GM12878 (cell line): ENCODE measurements at regions not wholly inside any gene's neighbourhood (a gene's known extent, or its start where the extent isn't known, plus 50 kb on each side); places are given as distances from the start of the nearest gene placed in this dataset.

Experiments
- ATAC-seq: fragments of 200-7000 bp; cut with Tn5 transposase; 3 replicates; pipeline ENCODE4 v1.9.1; 2020; ENCODE audit warnings: mild to moderate bottlenecking, moderate library complexity
- BruUV-seq: library from RNA; stranded (reverse); fragments of 400-500 nt; replicated peaks from 2 replicates; lab custom pipeline; 2021; lab: Mats Ljungman, UMichigan
- CTCF ChIA-PET: fragments of 300-600 bp; sonication (Branson Sonifier 250); formaldehyde crosslinking; extraction: SDS; loops from one replicate; lab custom pipeline; 2021; ENCODE audit warnings: inconsistent platforms; lab: Yijun Ruan, JAX
- POLR2A ChIA-PET: fragments of 350-600 bp; formaldehyde crosslinking; extraction: SDS; loops from one replicate; lab custom pipeline; 2021; ENCODE audit warnings: inconsistent platforms; lab: Charles Lee
- RAD21 ChIA-PET: fragments of 300-600 bp; sonication (Branson Sonifier 250); formaldehyde crosslinking; loops from one replicate; lab custom pipeline; 2023; ENCODE audit warnings: antibody characterized with exemption; ENCODE audit not compliant: unreplicated experiment; lab: Charles Lee
- SMC1A ChIA-PET: fragments of 300-600 bp; sonication (Branson Sonifier 250); formaldehyde crosslinking; loops from one replicate; lab custom pipeline; 2023; ENCODE audit not compliant: unreplicated experiment, uncharacterized antibody; lab: Charles Lee
- DNase-seq: peaks from one replicate; pipeline ENCODE4 v3.0.0-alpha.2; 2011; ENCODE audit warnings: low read depth, low spot score
- FAIRE-seq: peaks from 3 replicates; lab custom pipeline; 2011; peaks lifted over from hg19 to GRCh38; lab: Jason Lieb, UNC
- H2AFZ ChIP-seq: 2 replicates; pipeline ENCODE4 v1.6.0; 2011; ENCODE audit warnings: low read depth, low read length, control low read depth; ENCODE audit not compliant: control insufficient read depth
- H3K27ac ChIP-seq: 2 replicates; pipeline ENCODE4 v1.5.1; 2011; ENCODE audit warnings: control low read depth; ENCODE audit not compliant: control insufficient read depth, insufficient read depth
- H3K27me3 ChIP-seq, 2 experiments: replicated peaks in 1 of 2; 2 replicates each; pipeline versions ENCODE4 v1.6.0 to v1.6.1; 2011; ENCODE audit warnings: low read length in 1 of 2; ENCODE audit not compliant: control insufficient read depth in 2 of 2, insufficient read depth in 2 of 2
- H3K36me3 ChIP-seq, 2 experiments: 2 replicates each; pipeline ENCODE4 v1.5.1; 2011; ENCODE audit warnings: low read length in 1 of 2; ENCODE audit not compliant: control insufficient read depth in 2 of 2, insufficient read depth in 2 of 2
- H3K4me1 ChIP-seq: 2 replicates; pipeline ENCODE4 v1.6.1; 2011; ENCODE audit warnings: mild to moderate bottlenecking, low read length, moderate library complexity, mixed read lengths; ENCODE audit not compliant: control insufficient read depth, insufficient read depth
- H3K4me2 ChIP-seq: 2 replicates; pipeline ENCODE4 v1.6.0; 2011; ENCODE audit warnings: control low read depth; ENCODE audit not compliant: control insufficient read depth, insufficient read depth
- H3K4me3 ChIP-seq: fragments of 200-600 bp; sonication (generic); 2 replicates; pipeline ENCODE4 v1.5.1; 2016
- H3K79me2 ChIP-seq: 2 replicates; pipeline ENCODE4 v1.6.0; 2011; ENCODE audit warnings: low read length; ENCODE audit not compliant: control insufficient read depth, insufficient read depth
- H3K9ac ChIP-seq: 2 replicates; pipeline ENCODE4 v1.8.0; 2011; ENCODE audit warnings: low read length, control low read depth, mixed read lengths; ENCODE audit not compliant: control insufficient read depth, insufficient read depth
- H3K9me3 ChIP-seq: replicated peaks from 3 replicates; pipeline ENCODE4 v1.5.1; 2011; ENCODE audit warnings: mild to moderate bottlenecking, low read length; ENCODE audit not compliant: control insufficient read depth, insufficient read depth
- H4K20me1 ChIP-seq: 2 replicates; pipeline ENCODE4 v1.6.0; 2011; ENCODE audit not compliant: control insufficient read depth, insufficient read depth
- BHLHE40 ChIP-seq, 2 experiments: fragments of 450-650 bp in 1 of 2; IDR thresholded peaks; 2 replicates each; pipeline ENCODE4 v1.6.1; 2011 to 2017; ENCODE audit warnings: low read depth in 2 of 2, borderline replicate concordance in 1 of 2, improper control_type of control experiment in 1 of 2, low read length in 1 of 2, mild to moderate bottlenecking in 1 of 2
- CHD2 ChIP-seq: IDR thresholded peaks from 2 replicates; pipeline ENCODE4 v1.6.1; 2011; ENCODE audit warnings: low read depth, low read length, improper control_type of control experiment, borderline replicate concordance
- CREM ChIP-seq: IDR thresholded peaks from 2 replicates; pipeline ENCODE4 v1.6.1; 2014; ENCODE audit warnings: antibody characterized with exemption, low read depth
- EP300 ChIP-seq, 2 experiments: fragments of 150-350 bp in 1 of 2; IDR thresholded peaks; 2 replicates each; pipeline ENCODE4 v1.6.1; 2011 to 2012; ENCODE audit warnings: low read depth in 2 of 2, low read length in 2 of 2, borderline replicate concordance in 1 of 2, improper control_type of control experiment in 1 of 2, inconsistent platforms in 1 of 2; ENCODE audit not compliant: control insufficient read depth in 1 of 2
- NFYB ChIP-seq: IDR thresholded peaks from 2 replicates; pipeline ENCODE4 v1.6.1; 2011; ENCODE audit warnings: low read depth, mild to moderate bottlenecking, low read length, improper control_type of control experiment, moderate library complexity; ENCODE audit not compliant: insufficient read depth
- NRF1 ChIP-seq: conservative IDR thresholded peaks from 2 replicates; pipeline ENCODE4 v1.6.1; 2011; ENCODE audit warnings: mild to moderate bottlenecking, low read depth, low read length, improper control_type of control experiment
- POLR2AphosphoS2 ChIP-seq: IDR thresholded peaks from 2 replicates; pipeline ENCODE4 v1.6.1; 2011; ENCODE audit warnings: low read depth, mild to moderate bottlenecking, low read length, improper control_type of control experiment, moderate library complexity
- RUNX3 ChIP-seq: IDR thresholded peaks from 2 replicates; pipeline ENCODE4 v1.6.1; 2012; ENCODE audit warnings: low read length, inconsistent platforms
- SP1 ChIP-seq: IDR thresholded peaks from one replicate; pipeline ENCODE4 v1.6.1; 2011; ENCODE audit warnings: low read depth, low read length
- TBL1XR1 ChIP-seq: IDR thresholded peaks from 2 replicates; pipeline ENCODE4 v1.6.1; 2012; ENCODE audit warnings: low read depth, low read length, improper control_type of control experiment
- YBX1 ChIP-seq: fragments of 450-650 bp; IDR thresholded peaks from 2 replicates; pipeline ENCODE4 v1.6.1; 2016; ENCODE audit warnings: antibody characterized with exemption
- WGBS: methylation state at CpG from one replicate; pipeline ENCODE4 v1.1.6; 2016; ENCODE audit warnings: low lambda C conversion rate; ENCODE audit not compliant: insufficient replicate concordance, insufficient coverage; ENCODE audit errors: missing lambda C conversion rate; 5-methylcytosine and 5-hydroxymethylcytosine counted together
- in situ Hi-C: fragments of 300-500 bp; cut with MboI; formaldehyde crosslinking; loops from 9 replicates; pipeline ENCODE4 v1.14.3; 2018; ENCODE audit warnings: mixed read lengths
- intact Hi-C: fragments of 100-400 bp; cut with micrococcal nuclease; formaldehyde crosslinking; loops from one replicate; pipeline ENCODE4 v1.14.2; 2022; ENCODE audit not compliant: unreplicated experiment
- TF ChIP-seq, protein P1 (sequence below): fragments of 450-650 bp; IDR thresholded peaks from 2 replicates; pipeline ENCODE4 v1.6.1; 2017; ENCODE audit warnings: mild to moderate bottlenecking, moderate library complexity
- TF ChIP-seq, protein P2 (sequence below): fragments of 450-650 bp; IDR thresholded peaks from 2 replicates; pipeline ENCODE4 v1.6.1; 2016; ENCODE audit warnings: mild to moderate bottlenecking
- TF ChIP-seq, protein P3 (sequence below): fragments of 450-650 bp; IDR thresholded peaks from 2 replicates; pipeline ENCODE4 v1.6.1; 2017; ENCODE audit warnings: low read depth, mild to moderate bottlenecking, moderate library complexity
- TF ChIP-seq, protein P4 (sequence below): IDR thresholded peaks from 2 replicates; pipeline ENCODE4 v1.6.1; 2011; ENCODE audit warnings: low read depth, low read length, improper control_type of control experiment, borderline replicate concordance

DNA sequence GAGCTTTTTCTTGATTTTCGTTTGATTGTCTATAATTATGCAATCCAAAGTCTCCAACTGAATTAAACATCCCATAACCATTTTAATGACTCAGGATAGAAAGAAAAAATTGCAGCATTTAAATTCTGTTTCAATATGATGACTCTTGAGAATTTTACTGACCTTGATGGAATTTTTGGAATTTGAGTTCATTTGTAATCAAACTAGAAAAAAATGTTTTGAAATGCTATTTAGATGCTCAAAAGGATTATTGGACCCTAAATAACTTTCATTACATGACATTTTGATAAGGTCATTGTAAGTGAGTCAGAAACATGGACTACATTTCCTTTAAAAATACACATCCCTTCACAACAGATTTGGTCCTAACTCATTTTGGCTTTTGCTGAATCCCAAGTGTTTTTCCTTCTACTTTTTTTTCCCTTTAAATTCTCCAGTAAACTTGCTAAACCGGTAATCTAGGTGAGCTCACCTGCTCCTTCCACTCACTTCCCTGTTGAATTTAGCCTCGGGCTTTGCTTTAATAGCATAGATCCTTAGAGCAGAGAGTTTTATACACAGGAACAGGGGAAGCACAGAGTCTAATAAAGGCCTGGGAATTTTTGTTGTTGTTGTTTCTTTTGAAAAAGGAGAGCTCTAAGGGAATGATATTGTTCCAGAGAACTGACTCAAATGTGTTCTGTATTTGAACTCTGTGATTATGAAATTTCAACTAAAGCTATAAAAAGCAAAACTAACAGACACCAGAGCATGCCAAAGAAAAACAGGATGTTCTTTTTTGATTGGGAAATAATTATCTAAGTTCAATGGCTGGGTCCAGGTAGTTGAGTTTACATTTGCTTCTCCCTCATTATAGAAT is 1088.2 kb upstream of the CITED2 start:
- Histone ChIP-seq H3K36me3 (no peaks in the 10 kb centered on the region), H3K79me2 (no peaks in the 10 kb centered on the region), H3K4me2 (no peak overlapping the region), H3K9ac (no peak overlapping the region), H3K4me3 (no peak overlapping the region), H3K4me1 (no peaks in the 10 kb centered on the region), H3K9me3 (no peaks in the 10 kb centered on the region; the same call in 2 of the 3 replicates), H2AFZ (no peak overlapping the region), H3K27ac (no peak overlapping the region), H4K20me1 (no peaks in the 10 kb centered on the region), H3K27me3 (no peaks in the 10 kb centered on the region)
- SMC1A ChIA-PET: interaction anchor here (1.1 to 1.2 kb wide), 2 partner anchors 81 to 1102 kb away, joined by 3 read pairs; no protein-coding TSS in a partner anchor
- no TSS peak for BruUV-seq
- intact Hi-C loops: no loop called here
- WGBS: 30% methylated on average over 3 of the region's 3 CpGs
- ATAC-seq (no peak), DNase-seq (no peak), FAIRE-seq (no peak)
- TF ChIP-seq YBX1: no peak
- TF ChIP-seq CREM: no peak
- TF ChIP-seq POLR2AphosphoS2: no peak
- TF ChIP-seq, protein P1, sequence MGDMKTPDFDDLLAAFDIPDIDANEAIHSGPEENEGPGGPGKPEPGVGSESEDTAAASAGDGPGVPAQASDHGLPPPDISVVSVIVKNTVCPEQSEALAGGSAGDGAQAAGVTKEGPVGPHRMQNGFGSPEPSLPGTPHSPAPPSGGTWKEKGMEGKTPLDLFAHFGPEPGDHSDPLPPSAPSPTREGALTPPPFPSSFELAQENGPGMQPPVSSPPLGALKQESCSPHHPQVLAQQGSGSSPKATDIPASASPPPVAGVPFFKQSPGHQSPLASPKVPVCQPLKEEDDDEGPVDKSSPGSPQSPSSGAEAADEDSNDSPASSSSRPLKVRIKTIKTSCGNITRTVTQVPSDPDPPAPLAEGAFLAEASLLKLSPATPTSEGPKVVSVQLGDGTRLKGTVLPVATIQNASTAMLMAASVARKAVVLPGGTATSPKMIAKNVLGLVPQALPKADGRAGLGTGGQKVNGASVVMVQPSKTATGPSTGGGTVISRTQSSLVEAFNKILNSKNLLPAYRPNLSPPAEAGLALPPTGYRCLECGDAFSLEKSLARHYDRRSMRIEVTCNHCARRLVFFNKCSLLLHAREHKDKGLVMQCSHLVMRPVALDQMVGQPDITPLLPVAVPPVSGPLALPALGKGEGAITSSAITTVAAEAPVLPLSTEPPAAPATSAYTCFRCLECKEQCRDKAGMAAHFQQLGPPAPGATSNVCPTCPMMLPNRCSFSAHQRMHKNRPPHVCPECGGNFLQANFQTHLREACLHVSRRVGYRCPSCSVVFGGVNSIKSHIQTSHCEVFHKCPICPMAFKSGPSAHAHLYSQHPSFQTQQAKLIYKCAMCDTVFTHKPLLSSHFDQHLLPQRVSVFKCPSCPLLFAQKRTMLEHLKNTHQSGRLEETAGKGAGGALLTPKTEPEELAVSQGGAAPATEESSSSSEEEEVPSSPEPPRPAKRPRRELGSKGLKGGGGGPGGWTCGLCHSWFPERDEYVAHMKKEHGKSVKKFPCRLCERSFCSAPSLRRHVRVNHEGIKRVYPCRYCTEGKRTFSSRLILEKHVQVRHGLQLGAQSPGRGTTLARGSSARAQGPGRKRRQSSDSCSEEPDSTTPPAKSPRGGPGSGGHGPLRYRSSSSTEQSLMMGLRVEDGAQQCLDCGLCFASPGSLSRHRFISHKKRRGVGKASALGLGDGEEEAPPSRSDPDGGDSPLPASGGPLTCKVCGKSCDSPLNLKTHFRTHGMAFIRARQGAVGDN: no peak
- TF ChIP-seq, protein P2, sequence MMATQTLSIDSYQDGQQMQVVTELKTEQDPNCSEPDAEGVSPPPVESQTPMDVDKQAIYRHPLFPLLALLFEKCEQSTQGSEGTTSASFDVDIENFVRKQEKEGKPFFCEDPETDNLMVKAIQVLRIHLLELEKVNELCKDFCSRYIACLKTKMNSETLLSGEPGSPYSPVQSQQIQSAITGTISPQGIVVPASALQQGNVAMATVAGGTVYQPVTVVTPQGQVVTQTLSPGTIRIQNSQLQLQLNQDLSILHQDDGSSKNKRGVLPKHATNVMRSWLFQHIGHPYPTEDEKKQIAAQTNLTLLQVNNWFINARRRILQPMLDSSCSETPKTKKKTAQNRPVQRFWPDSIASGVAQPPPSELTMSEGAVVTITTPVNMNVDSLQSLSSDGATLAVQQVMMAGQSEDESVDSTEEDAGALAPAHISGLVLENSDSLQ: no peak
- TF ChIP-seq BHLHE40 (IDR thresholded peaks at IDR 0.05; ENCODE audit: borderline replicate concordance in 1 of 2, low read depth in 2 of 2, low read length in 1 of 2): no peak
- TF ChIP-seq, protein P3, sequence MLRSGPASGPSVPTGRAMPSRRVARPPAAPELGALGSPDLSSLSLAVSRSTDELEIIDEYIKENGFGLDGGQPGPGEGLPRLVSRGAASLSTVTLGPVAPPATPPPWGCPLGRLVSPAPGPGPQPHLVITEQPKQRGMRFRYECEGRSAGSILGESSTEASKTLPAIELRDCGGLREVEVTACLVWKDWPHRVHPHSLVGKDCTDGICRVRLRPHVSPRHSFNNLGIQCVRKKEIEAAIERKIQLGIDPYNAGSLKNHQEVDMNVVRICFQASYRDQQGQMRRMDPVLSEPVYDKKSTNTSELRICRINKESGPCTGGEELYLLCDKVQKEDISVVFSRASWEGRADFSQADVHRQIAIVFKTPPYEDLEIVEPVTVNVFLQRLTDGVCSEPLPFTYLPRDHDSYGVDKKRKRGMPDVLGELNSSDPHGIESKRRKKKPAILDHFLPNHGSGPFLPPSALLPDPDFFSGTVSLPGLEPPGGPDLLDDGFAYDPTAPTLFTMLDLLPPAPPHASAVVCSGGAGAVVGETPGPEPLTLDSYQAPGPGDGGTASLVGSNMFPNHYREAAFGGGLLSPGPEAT: no peak
- TF ChIP-seq NFYB: no peak
- TF ChIP-seq, protein P4, sequence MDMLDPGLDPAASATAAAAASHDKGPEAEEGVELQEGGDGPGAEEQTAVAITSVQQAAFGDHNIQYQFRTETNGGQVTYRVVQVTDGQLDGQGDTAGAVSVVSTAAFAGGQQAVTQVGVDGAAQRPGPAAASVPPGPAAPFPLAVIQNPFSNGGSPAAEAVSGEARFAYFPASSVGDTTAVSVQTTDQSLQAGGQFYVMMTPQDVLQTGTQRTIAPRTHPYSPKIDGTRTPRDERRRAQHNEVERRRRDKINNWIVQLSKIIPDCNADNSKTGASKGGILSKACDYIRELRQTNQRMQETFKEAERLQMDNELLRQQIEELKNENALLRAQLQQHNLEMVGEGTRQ: no peak
- TF ChIP-seq RUNX3: no peak
- no peak for TF ChIP-seq SP1
- no peak for TF ChIP-seq CHD2
- TF ChIP-seq EP300 (IDR thresholded peaks at IDR 0.05; ENCODE audit: borderline replicate concordance in 1 of 2, control insufficient read depth in 1 of 2, low read depth in 2 of 2, low read length in 2 of 2): no peak
- no peak for TF ChIP-seq NRF1
- TF ChIP-seq TBL1XR1: no peak
- POLR2A ChIA-PET: no interaction called here
- CTCF ChIA-PET: interaction anchor here (0.8 kb wide), 1 partner anchor 1186 kb away, joined by 3 read pairs; no protein-coding TSS in a partner anchor
- in situ Hi-C loops: no loop called here
- RAD21 ChIA-PET: no interaction called here
